Panc1 (cell line): ENCODE measurements at regions not wholly inside any gene's neighbourhood (a gene's known extent, or its start where the extent isn't known, plus 50 kb on each side); places are given as distances from the start of the nearest gene placed in this dataset.

Experiments
- ATAC-seq: fragments of 200-7000 bp; cut with Tn5 transposase; 2 replicates; pipeline ENCODE4 v1.9.1; 2020; ENCODE audit warnings: mild to moderate bottlenecking, moderate library complexity
- BruUV-seq: library from RNA; stranded (reverse); fragments of 400-500 nt; replicated peaks from 2 replicates; lab custom pipeline; 2021; lab: Mats Ljungman, UMichigan
- CTCF ChIA-PET: fragments of 300-600 bp; sonication (Branson Sonifier 250); formaldehyde crosslinking; loops from one replicate; lab custom pipeline; 2022; ENCODE audit warnings: antibody characterized with exemption; lab: Charles Lee
- POLR2A ChIA-PET: fragments of 300-600 bp; sonication (Branson Sonifier 250); formaldehyde crosslinking; loops from one replicate; lab custom pipeline; 2022; ENCODE audit warnings: antibody characterized with exemption; lab: Charles Lee
- DNase-seq: peaks from one replicate; pipeline ENCODE4 v3.0.0-alpha.2; 2010; ENCODE audit warnings: low read depth, low spot score
- H3K27ac ChIP-seq: 2 replicates; pipeline ENCODE4 v1.5.1; 2011; ENCODE audit warnings: mild to moderate bottlenecking, low read length, inconsistent platforms
- H3K27me3 ChIP-seq: fragments of 200-500 bp; sonication (Bioruptor generic); 2 replicates; pipeline ENCODE4 v1.6.0; 2014; ENCODE audit warnings: low read length, inconsistent platforms; ENCODE audit not compliant: control insufficient read depth, insufficient read depth
- H3K36me3 ChIP-seq: fragments of 200-500 bp; sonication (Bioruptor generic); 2 replicates; pipeline ENCODE4 v1.5.1; 2014; ENCODE audit warnings: inconsistent platforms, mild to moderate bottlenecking, low read length, moderate library complexity; ENCODE audit not compliant: control insufficient read depth, insufficient read depth
- H3K4me1 ChIP-seq: 2 replicates; pipeline ENCODE4 v1.5.1; 2011; ENCODE audit warnings: inconsistent platforms, mild to moderate bottlenecking, low read length, moderate library complexity; ENCODE audit not compliant: control insufficient read depth, insufficient read depth
- H3K4me3 ChIP-seq, 2 experiments: 2 replicates each; pipeline ENCODE4 v1.5.1; 2011 to 2012; ENCODE audit warnings: low read depth in 2 of 2, low read length in 2 of 2, mild to moderate bottlenecking in 2 of 2, inconsistent platforms in 1 of 2, moderate library complexity in 1 of 2
- H3K9me3 ChIP-seq: fragments of 200-500 bp; sonication (Bioruptor generic); 2 replicates; pipeline ENCODE4 v1.5.1; 2014; ENCODE audit warnings: low read depth, mild to moderate bottlenecking, inconsistent platforms, low read length, moderate library complexity; ENCODE audit not compliant: control insufficient read depth, insufficient read depth
- POLR2AphosphoS5 ChIP-seq: IDR thresholded peaks from 2 replicates; pipeline ENCODE4 v1.6.1; 2012; ENCODE audit warnings: mild to moderate bottlenecking, low read depth, low read length, moderate library complexity
- SIN3A ChIP-seq: IDR thresholded peaks from 2 replicates; pipeline ENCODE4 v1.6.1; 2012; ENCODE audit warnings: low read depth, mild to moderate bottlenecking, low read length, moderate library complexity, borderline replicate concordance; ENCODE audit not compliant: insufficient read depth
- TCF7L2 ChIP-seq: IDR thresholded peaks from 2 replicates; pipeline ENCODE4 v1.6.1; 2011; ENCODE audit warnings: mild to moderate bottlenecking, low read depth, low read length, inconsistent platforms
- in situ Hi-C: cut with HindIII; loops from 2 replicates; pipeline ENCODE4 v1.10.0; 2016; ENCODE audit warnings: low sequenced_read_pairs, low pct_unique_long_range_greater_than_20kb
- intact Hi-C: fragments of 100-400 bp; cut with micrococcal nuclease; formaldehyde crosslinking; loops from one replicate; pipeline ENCODE4 v1.10.0; 2022; ENCODE audit not compliant: unreplicated experiment
- TF ChIP-seq, protein P1 (sequence below): fragments of 450-650 bp; IDR thresholded peaks from 2 replicates; pipeline ENCODE4 v1.5.1; 2017; ENCODE audit warnings: mild to moderate bottlenecking
- TF ChIP-seq, protein P2 (sequence below), 2 experiments: IDR thresholded peaks; 2 replicates each; pipeline ENCODE4 v1.6.1; 2011 to 2012; ENCODE audit warnings: low read depth in 2 of 2, control low read depth in 1 of 2, low read length in 1 of 2, mild to moderate bottlenecking in 1 of 2, moderate library complexity in 1 of 2; ENCODE audit not compliant: insufficient read depth in 1 of 2

DNA sequence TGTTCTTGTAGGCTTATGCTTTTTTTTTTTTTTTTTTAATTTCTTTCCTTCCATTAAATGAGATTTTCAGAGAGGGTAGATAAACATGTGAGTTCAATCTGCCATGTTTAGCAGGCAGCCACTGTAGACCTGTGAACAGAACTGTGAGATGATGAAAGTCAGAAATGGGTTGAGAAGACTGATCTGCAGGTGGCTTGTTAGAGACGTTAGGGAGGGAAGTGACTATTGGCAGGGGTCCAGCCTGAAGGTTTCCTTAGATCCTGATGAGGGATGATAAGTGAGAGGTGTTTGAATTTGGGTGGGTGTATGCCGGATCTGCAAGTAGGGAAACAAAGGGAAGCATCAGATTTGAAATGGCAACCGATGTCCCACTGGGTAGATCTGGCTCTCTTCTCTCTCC, 157.8 kb downstream of the HS3ST3B1 start:
- no peak overlapping the region for H3K27ac ChIP-seq
- H3K36me3 ChIP-seq: no peaks in the 10 kb centered on the region
- no TSS peak for BruUV-seq
- intact Hi-C loops (no loop called here), in situ Hi-C loops (no loop called here)
- CTCF ChIA-PET: no interaction called here
- TF ChIP-seq TCF7L2 (no peak), SIN3A (no peak), POLR2AphosphoS5 (no peak)
- TF ChIP-seq, protein P1, sequence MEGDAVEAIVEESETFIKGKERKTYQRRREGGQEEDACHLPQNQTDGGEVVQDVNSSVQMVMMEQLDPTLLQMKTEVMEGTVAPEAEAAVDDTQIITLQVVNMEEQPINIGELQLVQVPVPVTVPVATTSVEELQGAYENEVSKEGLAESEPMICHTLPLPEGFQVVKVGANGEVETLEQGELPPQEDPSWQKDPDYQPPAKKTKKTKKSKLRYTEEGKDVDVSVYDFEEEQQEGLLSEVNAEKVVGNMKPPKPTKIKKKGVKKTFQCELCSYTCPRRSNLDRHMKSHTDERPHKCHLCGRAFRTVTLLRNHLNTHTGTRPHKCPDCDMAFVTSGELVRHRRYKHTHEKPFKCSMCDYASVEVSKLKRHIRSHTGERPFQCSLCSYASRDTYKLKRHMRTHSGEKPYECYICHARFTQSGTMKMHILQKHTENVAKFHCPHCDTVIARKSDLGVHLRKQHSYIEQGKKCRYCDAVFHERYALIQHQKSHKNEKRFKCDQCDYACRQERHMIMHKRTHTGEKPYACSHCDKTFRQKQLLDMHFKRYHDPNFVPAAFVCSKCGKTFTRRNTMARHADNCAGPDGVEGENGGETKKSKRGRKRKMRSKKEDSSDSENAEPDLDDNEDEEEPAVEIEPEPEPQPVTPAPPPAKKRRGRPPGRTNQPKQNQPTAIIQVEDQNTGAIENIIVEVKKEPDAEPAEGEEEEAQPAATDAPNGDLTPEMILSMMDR: no peak
- TF ChIP-seq, protein P2, sequence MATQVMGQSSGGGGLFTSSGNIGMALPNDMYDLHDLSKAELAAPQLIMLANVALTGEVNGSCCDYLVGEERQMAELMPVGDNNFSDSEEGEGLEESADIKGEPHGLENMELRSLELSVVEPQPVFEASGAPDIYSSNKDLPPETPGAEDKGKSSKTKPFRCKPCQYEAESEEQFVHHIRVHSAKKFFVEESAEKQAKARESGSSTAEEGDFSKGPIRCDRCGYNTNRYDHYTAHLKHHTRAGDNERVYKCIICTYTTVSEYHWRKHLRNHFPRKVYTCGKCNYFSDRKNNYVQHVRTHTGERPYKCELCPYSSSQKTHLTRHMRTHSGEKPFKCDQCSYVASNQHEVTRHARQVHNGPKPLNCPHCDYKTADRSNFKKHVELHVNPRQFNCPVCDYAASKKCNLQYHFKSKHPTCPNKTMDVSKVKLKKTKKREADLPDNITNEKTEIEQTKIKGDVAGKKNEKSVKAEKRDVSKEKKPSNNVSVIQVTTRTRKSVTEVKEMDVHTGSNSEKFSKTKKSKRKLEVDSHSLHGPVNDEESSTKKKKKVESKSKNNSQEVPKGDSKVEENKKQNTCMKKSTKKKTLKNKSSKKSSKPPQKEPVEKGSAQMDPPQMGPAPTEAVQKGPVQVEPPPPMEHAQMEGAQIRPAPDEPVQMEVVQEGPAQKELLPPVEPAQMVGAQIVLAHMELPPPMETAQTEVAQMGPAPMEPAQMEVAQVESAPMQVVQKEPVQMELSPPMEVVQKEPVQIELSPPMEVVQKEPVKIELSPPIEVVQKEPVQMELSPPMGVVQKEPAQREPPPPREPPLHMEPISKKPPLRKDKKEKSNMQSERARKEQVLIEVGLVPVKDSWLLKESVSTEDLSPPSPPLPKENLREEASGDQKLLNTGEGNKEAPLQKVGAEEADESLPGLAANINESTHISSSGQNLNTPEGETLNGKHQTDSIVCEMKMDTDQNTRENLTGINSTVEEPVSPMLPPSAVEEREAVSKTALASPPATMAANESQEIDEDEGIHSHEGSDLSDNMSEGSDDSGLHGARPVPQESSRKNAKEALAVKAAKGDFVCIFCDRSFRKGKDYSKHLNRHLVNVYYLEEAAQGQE (IDR thresholded peaks at IDR 0.05; ENCODE audit: insufficient read depth in 1 of 2, low read depth in 2 of 2, low read length in 1 of 2): no peak
- POLR2A ChIA-PET: no interaction called here
- ATAC-seq (no peak), DNase-seq (no peak)
- H3K4me3 ChIP-seq: no peak overlapping the region
- H3K9me3 ChIP-seq: no peaks in the 10 kb centered on the region
- no peaks in the 10 kb centered on the region for H3K27me3 ChIP-seq
- no peaks in the 10 kb centered on the region for H3K4me1 ChIP-seq

DNA sequence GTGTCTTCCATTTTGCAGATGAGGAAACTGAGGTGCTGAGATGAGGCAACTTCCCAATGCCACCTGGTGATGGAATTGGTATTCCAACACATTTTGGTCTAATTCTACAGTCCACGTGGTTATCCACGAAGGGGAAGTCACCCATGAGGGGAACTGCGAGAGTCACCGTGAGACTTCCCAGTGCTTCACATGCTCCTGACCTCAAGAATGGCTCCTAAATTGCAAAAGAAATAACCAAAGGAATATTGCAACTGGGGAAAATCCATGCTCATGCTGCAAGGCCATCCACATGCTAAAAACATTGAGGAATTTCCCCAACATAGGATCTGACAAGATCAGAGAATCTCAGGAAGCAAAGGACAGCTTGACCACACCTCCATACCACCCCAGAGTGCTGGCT, 153.9 kb downstream of the HS3ST3B1 start:
- Histone ChIP-seq H3K27ac (no peak overlapping the region), H3K27me3 (no peaks in the 10 kb centered on the region), H3K4me1 (no peaks in the 10 kb centered on the region), H3K36me3 (no peaks in the 10 kb centered on the region), H3K9me3 (no peaks in the 10 kb centered on the region), H3K4me3 (no peak overlapping the region)
- no TSS peak for BruUV-seq
- ChIA-PET POLR2A (no interaction called here), CTCF (no interaction called here)
- intact Hi-C loops: no loop called here
- DNase-seq (no peak), ATAC-seq (no peak)
- no peak for TF ChIP-seq SIN3A
- no peak for TF ChIP-seq POLR2AphosphoS5
- TF ChIP-seq, protein P1: no peak
- TF ChIP-seq, protein P2 (IDR thresholded peaks at IDR 0.05; ENCODE audit: insufficient read depth in 1 of 2, low read depth in 2 of 2, low read length in 1 of 2): no peak
- TF ChIP-seq TCF7L2: no peak
- in situ Hi-C loops: no loop called here
